HCT116 (cell line): ENCODE measurements at regions not wholly inside any gene's neighbourhood (a gene's known extent, or its start where the extent isn't known, plus 50 kb on each side); places are given as distances from the start of the nearest gene placed in this dataset.

Experiments used
- ATAC-seq: fragments of 200-7000 bp; cut with Tn5 transposase; 2 replicates; pipeline ENCODE4 v1.9.1; 2020; ENCODE audit warnings: mild to moderate bottlenecking, moderate library complexity
- BruUV-seq: library from RNA; stranded (reverse); fragments of 400-500 nt; replicated peaks from 2 replicates; lab custom pipeline; 2021; lab: Mats Ljungman, UMichigan
- CTCF ChIA-PET: fragments of 300-600 bp; sonication (Branson Sonifier 250); formaldehyde crosslinking; loops from one replicate; lab custom pipeline; 2021; ENCODE audit warnings: antibody characterized with exemption; lab: Charles Lee
- POLR2A ChIA-PET: fragments of 300-600, 350-600 bp; sonication (Branson Sonifier 250); formaldehyde crosslinking; loops from one replicate; lab custom pipeline; 2021; ENCODE audit warnings: antibody characterized with exemption; lab: Charles Lee
- RAD21 ChIA-PET, 2 experiments: fragments of 300-600 bp; sonication (Branson Sonifier 250); formaldehyde crosslinking; loops; one replicate each; lab custom pipeline; 2023; ENCODE audit warnings: low total read pairs in 2 of 2; ENCODE audit not compliant: uncharacterized antibody in 2 of 2, unreplicated experiment in 2 of 2, low non-redundant PET in 1 of 2; lab: Charles Lee
- DNase-seq: peaks from one replicate; pipeline ENCODE4 v3.0.0-alpha.2; 2010; ENCODE audit warnings: low read depth, low spot score
- H2AFZ ChIP-seq: fragments of 200-600 bp; shearing (Covaris generic), sonication (generic); 2 replicates; pipeline ENCODE4 v1.6.1; 2017; ENCODE audit warnings: low read depth, mixed run types, mixed read lengths, antibody characterized with exemption, low read length; ENCODE audit not compliant: poor library complexity, severe bottlenecking
- H3K27ac ChIP-seq: 2 replicates; pipeline ENCODE4 v1.5.1; 2012; ENCODE audit warnings: low read depth, low read length
- H3K27me3 ChIP-seq: fragments of 200-600 bp; sonication (generic); 2 replicates; pipeline ENCODE4 v1.6.1; 2016; ENCODE audit warnings: mixed run types, low read length, mixed read lengths; ENCODE audit not compliant: insufficient read depth
- H3K36me3 ChIP-seq, 2 experiments: fragments of 200-500 bp in 1 of 2; fragments of 200-600 bp in 1 of 2; sonication (Bioruptor generic) in 1 of 2; sonication (generic) in 1 of 2; 2 replicates each; pipeline versions ENCODE4 v1.5.1 to v1.6.1; 2014 to 2016; ENCODE audit warnings: low read length in 2 of 2, inconsistent platforms in 1 of 2, mixed read lengths in 1 of 2, mixed run types in 1 of 2; ENCODE audit not compliant: insufficient read depth in 2 of 2, control insufficient read depth in 1 of 2
- H3K4me1 ChIP-seq, 2 experiments: fragments of 200-600 bp in 1 of 2; sonication (generic) in 1 of 2; 2 replicates each; pipeline versions ENCODE4 v1.5.1 to v1.6.1; 2012 to 2017; ENCODE audit warnings: low read length in 2 of 2, inconsistent platforms in 1 of 2, mild to moderate bottlenecking in 1 of 2, mixed read lengths in 1 of 2, mixed run types in 1 of 2, moderate library complexity in 1 of 2; ENCODE audit not compliant: insufficient read depth in 2 of 2, control insufficient read depth in 1 of 2
- H3K4me2 ChIP-seq: fragments of 200-600 bp; sonication (generic); 2 replicates; pipeline ENCODE4 v1.6.1; 2017; ENCODE audit warnings: mixed run types, low read length, mixed read lengths
- H3K4me3 ChIP-seq, 2 experiments: fragments of 200-600 bp in 1 of 2; sonication (generic) in 1 of 2; replicated peaks in 1 of 2; 2 replicates each; pipeline ENCODE4 v1.5.1; 2011 to 2016; ENCODE audit warnings: low read length in 2 of 2, control low read depth in 1 of 2, low read depth in 1 of 2, mild to moderate bottlenecking in 1 of 2, mixed read lengths in 1 of 2, mixed run types in 1 of 2
- H3K79me2 ChIP-seq: fragments of 200-600 bp; sonication (generic); 2 replicates; pipeline ENCODE4 v1.6.1; 2017; ENCODE audit warnings: mild to moderate bottlenecking, mixed run types, low read length, moderate library complexity, mixed read lengths; ENCODE audit not compliant: insufficient read depth
- H3K9ac ChIP-seq: fragments of 200-600 bp; sonication (generic); 2 replicates; pipeline ENCODE4 v1.6.1; 2016; ENCODE audit warnings: low read length, mixed read lengths
- H3K9me2 ChIP-seq: fragments of 200-600 bp; sonication (generic), shearing (Covaris generic); 2 replicates; pipeline ENCODE4 v1.6.1; 2017; ENCODE audit warnings: mixed run types, mild to moderate bottlenecking, moderate library complexity; ENCODE audit not compliant: insufficient read depth
- H3K9me3 ChIP-seq, 2 experiments: fragments of 200-500 bp in 1 of 2; fragments of 200-600 bp in 1 of 2; sonication (Bioruptor generic) in 1 of 2; sonication (generic) in 1 of 2; 2 replicates each; pipeline ENCODE4 v1.6.1; 2014 to 2017; ENCODE audit warnings: low read length in 2 of 2, mixed read lengths in 2 of 2, inconsistent platforms in 1 of 2, low read depth in 1 of 2, mild to moderate bottlenecking in 1 of 2, mixed run types in 1 of 2, moderate library complexity in 1 of 2; ENCODE audit not compliant: control insufficient read depth in 1 of 2, insufficient read depth in 1 of 2
- H4K20me1 ChIP-seq: fragments of 200-600 bp; sonication (generic), shearing (Covaris generic); 2 replicates; pipeline ENCODE4 v1.6.1; 2017; ENCODE audit warnings: mixed run types, mild to moderate bottlenecking, moderate library complexity; ENCODE audit not compliant: insufficient read depth
- CBX3 ChIP-seq: IDR thresholded peaks from 2 replicates; pipeline ENCODE4 v1.6.1; 2012; ENCODE audit warnings: low read depth
- CEBPB ChIP-seq: IDR thresholded peaks from 2 replicates; pipeline ENCODE4 v1.6.1; 2012; ENCODE audit warnings: low read depth
- CTCF ChIP-seq, 3 experiments: fragments of 200-600 bp in 1 of 3; sonication (generic) in 1 of 3; IDR thresholded peaks in 2 of 3; conservative IDR thresholded peaks in 1 of 3; 2 replicates each; pipeline ENCODE4 v1.5.1; 2012 to 2017; ENCODE audit warnings: low read depth in 2 of 3, low read length in 2 of 3, antibody characterized with exemption in 1 of 3, borderline replicate concordance in 1 of 3, control low read depth in 1 of 3, mild to moderate bottlenecking in 1 of 3, mixed read lengths in 1 of 3, mixed run types in 1 of 3, moderate library complexity in 1 of 3; ENCODE audit not compliant: insufficient read depth in 1 of 3
- EGR1 ChIP-seq: IDR thresholded peaks from 2 replicates; pipeline ENCODE4 v1.6.1; 2012; ENCODE audit warnings: low read depth
- EZH2phosphoT487 ChIP-seq: fragments of 200-600 bp; IDR thresholded peaks from 2 replicates; pipeline ENCODE4 v1.6.1; 2018; ENCODE audit warnings: antibody characterized with exemption, borderline replicate concordance
- FOSL1 ChIP-seq: IDR thresholded peaks from 2 replicates; pipeline ENCODE4 v1.6.1; 2012; ENCODE audit warnings: low read depth
- JUND ChIP-seq: IDR thresholded peaks from 2 replicates; pipeline ENCODE4 v1.6.1; 2012
- POLR2A ChIP-seq: IDR thresholded peaks from 2 replicates; pipeline ENCODE4 v1.7.0; 2011; ENCODE audit warnings: borderline replicate concordance; ENCODE audit not compliant: insufficient read depth, insufficient read length; ENCODE audit errors: extremely low read depth
- POLR2AphosphoS5 ChIP-seq: IDR thresholded peaks from 2 replicates; pipeline ENCODE4 v1.6.1; 2011; ENCODE audit warnings: mild to moderate bottlenecking, low read depth, low read length, moderate library complexity
- RAD21 ChIP-seq: IDR thresholded peaks from 2 replicates; pipeline ENCODE4 v1.6.1; 2012; ENCODE audit warnings: low read depth, mild to moderate bottlenecking
- SIN3A ChIP-seq: IDR thresholded peaks from 2 replicates; pipeline ENCODE4 v1.6.1; 2012; ENCODE audit warnings: low read depth
- SP1 ChIP-seq: IDR thresholded peaks from 2 replicates; pipeline ENCODE4 v1.6.1; 2012; ENCODE audit warnings: low read depth
- SRF ChIP-seq: IDR thresholded peaks from 2 replicates; pipeline ENCODE4 v1.6.1; 2012; ENCODE audit warnings: low read depth
- TCF7L2 ChIP-seq: IDR thresholded peaks from 2 replicates; pipeline ENCODE4 v1.7.0; 2011; ENCODE audit warnings: borderline replicate concordance, inconsistent platforms; ENCODE audit not compliant: insufficient read depth, insufficient read length; ENCODE audit errors: extremely low read depth
- YY1 ChIP-seq: IDR thresholded peaks from 2 replicates; pipeline ENCODE4 v1.6.1; 2011; ENCODE audit warnings: low read length, low read depth, moderate library complexity, mild to moderate bottlenecking; ENCODE audit not compliant: insufficient replicate concordance; ENCODE audit errors: extremely low read depth
- ZBTB33 ChIP-seq: IDR thresholded peaks from 2 replicates; pipeline ENCODE4 v1.6.1; 2011; ENCODE audit warnings: mild to moderate bottlenecking, low read length, moderate library complexity; ENCODE audit not compliant: insufficient replicate concordance; ENCODE audit errors: extremely low read depth
- ZFX ChIP-seq: fragments of 450-650 bp; IDR thresholded peaks from 2 replicates; pipeline ENCODE4 v1.6.1; 2017
- ZNF274 ChIP-seq: fragments of 200-500 bp; sonication (Bioruptor generic); IDR thresholded peaks from 2 replicates; pipeline ENCODE4 v1.6.1; 2014; ENCODE audit warnings: mild to moderate bottlenecking, low read depth, low read length, inconsistent platforms
- intact Hi-C: fragments of 100-400 bp; cut with micrococcal nuclease; formaldehyde crosslinking; loops from 2 replicates; pipeline ENCODE4 v1.10.0; 2022
- TF ChIP-seq, protein P1 (sequence below): IDR thresholded peaks from 2 replicates; pipeline ENCODE4 v1.6.1; 2012
- TF ChIP-seq, protein P2 (sequence below): IDR thresholded peaks from 2 replicates; pipeline ENCODE4 v1.6.1; 2012; ENCODE audit warnings: low read depth

GRCh38 chr14:89657014-89657413, 240.0 kb upstream of the FOXN3 start:
- no peak overlapping the region for H3K27ac ChIP-seq
- no peak overlapping the region for H3K4me2 ChIP-seq
- H3K27me3 ChIP-seq, result no peaks in the 10 kb centered on the region
- H3K9me2 ChIP-seq, result no peaks in the 10 kb centered on the region
- H3K9ac ChIP-seq, result no peak overlapping the region
- DNase-seq (no peak), ATAC-seq (no peak)
- POLR2A ChIA-PET, result no interaction called here
- H3K36me3 ChIP-seq, result no peaks in the 10 kb centered on the region
- TF ChIP-seq CBX3, result no peak
- TF ChIP-seq, protein P1, sequence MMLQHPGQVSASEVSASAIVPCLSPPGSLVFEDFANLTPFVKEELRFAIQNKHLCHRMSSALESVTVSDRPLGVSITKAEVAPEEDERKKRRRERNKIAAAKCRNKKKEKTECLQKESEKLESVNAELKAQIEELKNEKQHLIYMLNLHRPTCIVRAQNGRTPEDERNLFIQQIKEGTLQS, result no peak
- no peak for TF ChIP-seq CEBPB
- no peak for TF ChIP-seq ZNF274
- no peak for TF ChIP-seq SRF
- no peak for TF ChIP-seq EGR1
- TF ChIP-seq POLR2AphosphoS5, result no peak
- TF ChIP-seq EZH2phosphoT487, result no peak
- TF ChIP-seq ZFX, result no peak
- TF ChIP-seq YY1, result no peak
- no peak for TF ChIP-seq FOSL1
- no peak for TF ChIP-seq RAD21
- TF ChIP-seq, protein P2, sequence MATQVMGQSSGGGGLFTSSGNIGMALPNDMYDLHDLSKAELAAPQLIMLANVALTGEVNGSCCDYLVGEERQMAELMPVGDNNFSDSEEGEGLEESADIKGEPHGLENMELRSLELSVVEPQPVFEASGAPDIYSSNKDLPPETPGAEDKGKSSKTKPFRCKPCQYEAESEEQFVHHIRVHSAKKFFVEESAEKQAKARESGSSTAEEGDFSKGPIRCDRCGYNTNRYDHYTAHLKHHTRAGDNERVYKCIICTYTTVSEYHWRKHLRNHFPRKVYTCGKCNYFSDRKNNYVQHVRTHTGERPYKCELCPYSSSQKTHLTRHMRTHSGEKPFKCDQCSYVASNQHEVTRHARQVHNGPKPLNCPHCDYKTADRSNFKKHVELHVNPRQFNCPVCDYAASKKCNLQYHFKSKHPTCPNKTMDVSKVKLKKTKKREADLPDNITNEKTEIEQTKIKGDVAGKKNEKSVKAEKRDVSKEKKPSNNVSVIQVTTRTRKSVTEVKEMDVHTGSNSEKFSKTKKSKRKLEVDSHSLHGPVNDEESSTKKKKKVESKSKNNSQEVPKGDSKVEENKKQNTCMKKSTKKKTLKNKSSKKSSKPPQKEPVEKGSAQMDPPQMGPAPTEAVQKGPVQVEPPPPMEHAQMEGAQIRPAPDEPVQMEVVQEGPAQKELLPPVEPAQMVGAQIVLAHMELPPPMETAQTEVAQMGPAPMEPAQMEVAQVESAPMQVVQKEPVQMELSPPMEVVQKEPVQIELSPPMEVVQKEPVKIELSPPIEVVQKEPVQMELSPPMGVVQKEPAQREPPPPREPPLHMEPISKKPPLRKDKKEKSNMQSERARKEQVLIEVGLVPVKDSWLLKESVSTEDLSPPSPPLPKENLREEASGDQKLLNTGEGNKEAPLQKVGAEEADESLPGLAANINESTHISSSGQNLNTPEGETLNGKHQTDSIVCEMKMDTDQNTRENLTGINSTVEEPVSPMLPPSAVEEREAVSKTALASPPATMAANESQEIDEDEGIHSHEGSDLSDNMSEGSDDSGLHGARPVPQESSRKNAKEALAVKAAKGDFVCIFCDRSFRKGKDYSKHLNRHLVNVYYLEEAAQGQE, result no peak
- TF ChIP-seq SIN3A, result no peak
- no peak for TF ChIP-seq POLR2A
- TF ChIP-seq ZBTB33, result no peak
- TF ChIP-seq JUND, result no peak
- no peak for TF ChIP-seq CTCF (IDR thresholded peaks at IDR 0.05 in 2 of 3, conservative IDR thresholded peaks at IDR 0.05 in 1 of 3; ENCODE audit: borderline replicate concordance in 1 of 3, insufficient read depth in 1 of 3, low read depth in 2 of 3, low read length in 2 of 3)
- TF ChIP-seq TCF7L2, result no peak
- TF ChIP-seq SP1, result no peak
- TF ChIP-seq, all 23 proteins: peak for 0
- ChIA-PET RAD21 (no interaction called here), CTCF (no interaction called here)
- H3K4me3 ChIP-seq, result no peak overlapping the region
- no peaks in the 10 kb centered on the region; a peak in 1 of 4 replicates for H3K9me3 ChIP-seq
- H4K20me1 ChIP-seq, result no peaks in the 10 kb centered on the region
- no peaks in the 10 kb centered on the region for H3K4me1 ChIP-seq
- intact Hi-C loops, result no loop called here
- BruUV-seq, result no TSS peak
- H2AFZ ChIP-seq, result no peak overlapping the region
- H3K79me2 ChIP-seq, result no peaks in the 10 kb centered on the region
